ENCODE measurements at regions not wholly inside any gene's neighbourhood (a gene's known extent, or its start where the extent isn't known, plus 50 kb on each side); places are given as distances from the start of the nearest gene placed in this dataset.
"Not testable (repeated sequence)": the region's sequence is repeated elsewhere in the genome, so short reads cannot be mapped to it uniquely, and the experiment has no call there.

DNA sequence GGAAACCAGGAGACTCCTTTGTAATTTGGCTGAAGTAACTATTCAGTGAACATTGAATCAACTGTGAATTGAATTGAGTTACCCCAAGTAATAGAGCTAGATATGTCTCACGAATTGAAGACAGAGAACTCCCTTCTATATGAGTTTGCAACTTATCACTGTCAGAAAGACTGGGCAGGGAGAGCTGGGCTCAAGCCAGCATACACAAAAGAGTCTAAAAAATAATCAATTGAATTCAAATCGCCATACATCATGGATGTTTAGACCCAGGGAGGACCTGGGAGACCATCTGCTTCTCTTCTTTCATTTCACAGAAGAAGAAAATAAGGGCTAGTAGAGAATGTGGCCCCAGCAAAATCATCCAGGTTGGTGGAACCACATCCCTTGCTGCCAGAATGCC, 503.1 kb upstream of the AUTS2 start:
- H3K4me1 ChIP-seq: no peaks in the 10 kb centered on the region
- H3K27me3 ChIP-seq: no peaks in the 10 kb centered on the region
- TF ChIP-seq POLR2A (IDR thresholded peaks at IDR 0.05) (no peak), POLR2AphosphoS5 (IDR thresholded peaks at IDR 0.05) (no peak)
- peaks cover 5% of the 10 kb centered on the region for H3K9me3 ChIP-seq
- H3K4me3 ChIP-seq: no peak overlapping the region
- 70% methylated on average over 2 of the region's 2 CpGs for WGBS
- no peak overlapping the region for H3K27ac ChIP-seq
- no peak for DNase-seq (ENCODE audit: low spot score in 2 of 2)
- no peaks in the 10 kb centered on the region for H3K36me3 ChIP-seq

DNA sequence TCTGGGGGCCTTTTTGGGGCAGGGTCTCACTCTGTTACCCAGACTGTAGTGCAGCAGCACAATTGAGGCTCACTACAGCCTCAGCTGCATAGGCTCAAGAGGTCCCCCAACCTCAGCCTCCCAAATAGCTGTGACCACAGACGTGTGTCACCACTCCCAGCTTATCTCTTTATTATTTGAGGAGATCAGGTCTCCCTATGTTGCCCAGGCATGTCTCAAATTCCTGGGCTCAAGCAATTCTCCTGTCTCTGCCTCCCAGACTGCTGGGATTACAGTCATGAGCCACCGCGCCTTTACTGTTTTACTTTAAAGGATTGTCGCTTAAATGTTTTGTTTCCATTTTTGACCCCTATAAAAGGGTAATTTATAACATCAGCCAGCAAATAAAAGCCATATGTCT, 502.6 kb upstream of the AUTS2 start:
- H3K36me3 ChIP-seq: no peaks in the 10 kb centered on the region
- TF ChIP-seq POLR2AphosphoS5 (IDR thresholded peaks at IDR 0.05): no peak
- WGBS: 67% methylated on average over 4 of the region's 4 CpGs
- H3K4me3 ChIP-seq: no peak overlapping the region
- no peaks in the 10 kb centered on the region for H3K4me1 ChIP-seq
- no peak overlapping the region for H3K27ac ChIP-seq
- no peaks in the 10 kb centered on the region for H3K27me3 ChIP-seq
- DNase-seq (ENCODE audit: low spot score in 2 of 2): no peak
- H3K9me3 ChIP-seq: peaks cover 5% of the 10 kb centered on the region

DNA sequence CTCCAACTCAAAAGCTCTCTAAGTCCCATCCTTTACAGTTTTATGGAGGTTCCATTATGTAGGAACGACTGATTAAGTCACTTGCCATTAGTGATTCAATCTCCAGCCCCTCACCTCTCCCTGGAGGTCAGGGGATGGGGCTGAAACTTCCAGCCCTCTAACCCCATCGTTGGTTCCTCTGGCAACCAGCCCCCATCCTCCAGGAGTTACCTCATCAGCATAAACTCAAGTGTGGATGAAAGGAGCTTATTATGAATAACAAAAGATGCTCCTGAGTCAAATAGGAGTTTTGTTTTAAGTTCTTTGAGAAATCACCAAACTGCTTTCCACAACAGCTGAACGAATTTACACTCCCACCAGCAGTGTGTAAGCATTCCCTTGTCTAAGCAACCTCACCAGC, 494.3 kb upstream of the AUTS2 start:
- Histone ChIP-seq H3K9me3 (no peaks in the 10 kb centered on the region), H3K27me3 (no peaks in the 10 kb centered on the region), H3K4me3 (no peak overlapping the region), H3K36me3 (no peaks in the 10 kb centered on the region), H3K4me1 (peaks cover 6% of the 10 kb centered on the region), H3K27ac (no peak overlapping the region)
- TF ChIP-seq POLR2A (IDR thresholded peaks at IDR 0.05) (no peak), POLR2AphosphoS5 (IDR thresholded peaks at IDR 0.05) (no peak), EP300 (IDR thresholded peaks at IDR 0.05) (no peak)
- TF ChIP-seq, protein P1, sequence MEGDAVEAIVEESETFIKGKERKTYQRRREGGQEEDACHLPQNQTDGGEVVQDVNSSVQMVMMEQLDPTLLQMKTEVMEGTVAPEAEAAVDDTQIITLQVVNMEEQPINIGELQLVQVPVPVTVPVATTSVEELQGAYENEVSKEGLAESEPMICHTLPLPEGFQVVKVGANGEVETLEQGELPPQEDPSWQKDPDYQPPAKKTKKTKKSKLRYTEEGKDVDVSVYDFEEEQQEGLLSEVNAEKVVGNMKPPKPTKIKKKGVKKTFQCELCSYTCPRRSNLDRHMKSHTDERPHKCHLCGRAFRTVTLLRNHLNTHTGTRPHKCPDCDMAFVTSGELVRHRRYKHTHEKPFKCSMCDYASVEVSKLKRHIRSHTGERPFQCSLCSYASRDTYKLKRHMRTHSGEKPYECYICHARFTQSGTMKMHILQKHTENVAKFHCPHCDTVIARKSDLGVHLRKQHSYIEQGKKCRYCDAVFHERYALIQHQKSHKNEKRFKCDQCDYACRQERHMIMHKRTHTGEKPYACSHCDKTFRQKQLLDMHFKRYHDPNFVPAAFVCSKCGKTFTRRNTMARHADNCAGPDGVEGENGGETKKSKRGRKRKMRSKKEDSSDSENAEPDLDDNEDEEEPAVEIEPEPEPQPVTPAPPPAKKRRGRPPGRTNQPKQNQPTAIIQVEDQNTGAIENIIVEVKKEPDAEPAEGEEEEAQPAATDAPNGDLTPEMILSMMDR (IDR thresholded peaks at IDR 0.05): no peak
- no peak for DNase-seq (ENCODE audit: low spot score in 2 of 2)
- 67% methylated on average over 3 of the region's 3 CpGs for WGBS

DNA sequence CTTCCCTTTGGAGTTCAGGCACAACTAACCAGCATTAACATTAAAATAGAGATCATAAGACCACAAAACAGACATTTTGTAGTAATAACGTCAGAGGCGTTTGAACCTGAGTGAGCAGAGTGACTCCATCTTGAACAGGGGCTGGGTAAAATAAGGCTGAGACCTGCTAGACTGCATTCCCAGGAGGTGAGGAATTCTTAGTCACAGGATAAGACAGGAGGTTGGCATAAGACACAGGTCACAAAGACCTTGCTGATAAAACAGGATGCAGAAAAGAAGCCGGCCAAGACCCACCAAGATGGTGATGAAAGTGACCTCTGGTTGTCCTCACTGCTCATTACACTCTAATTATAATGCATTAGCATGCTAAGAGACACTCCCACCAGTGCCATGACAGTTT, 493.2 kb upstream of the AUTS2 start:
- no peak for DNase-seq (ENCODE audit: low spot score in 2 of 2)
- Histone ChIP-seq H3K4me3 (no peak overlapping the region), H3K27me3 (no peaks in the 10 kb centered on the region), H3K9me3 (no peaks in the 10 kb centered on the region), H3K36me3 (no peaks in the 10 kb centered on the region), H3K4me1 (peaks cover 6% of the 10 kb centered on the region), H3K27ac (no peak overlapping the region)
- 47% methylated on average over 3 of the region's 3 CpGs for WGBS
- TF ChIP-seq POLR2A (IDR thresholded peaks at IDR 0.05) (no peak), EP300 (IDR thresholded peaks at IDR 0.05) (no peak), POLR2AphosphoS5 (IDR thresholded peaks at IDR 0.05) (no peak)
- TF ChIP-seq, protein P1 (IDR thresholded peaks at IDR 0.05): no peak

DNA sequence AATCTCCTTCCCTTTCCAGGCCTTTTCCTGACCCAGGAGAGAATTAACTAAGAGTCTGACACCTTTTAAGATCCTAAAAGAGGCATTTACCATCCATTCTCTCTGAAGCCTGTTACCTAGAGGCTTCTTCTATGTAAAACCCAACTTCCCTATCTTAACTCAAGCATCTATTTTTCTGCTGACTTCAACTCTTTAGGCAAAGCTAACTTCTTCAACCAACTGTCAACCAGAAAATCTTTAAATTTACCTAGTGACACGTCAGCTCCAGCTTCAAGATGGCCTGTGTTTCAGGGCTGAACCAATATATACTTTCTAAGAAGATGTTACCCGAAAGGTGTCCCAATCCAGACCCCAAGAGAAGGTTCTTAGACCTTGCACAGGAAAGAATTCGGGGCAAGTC, 492.3 kb upstream of the AUTS2 start:
- Histone ChIP-seq H3K27ac (no peak overlapping the region), H3K4me1 (peaks cover 6% of the 10 kb centered on the region), H3K36me3 (no peaks in the 10 kb centered on the region), H3K9me3 (no peaks in the 10 kb centered on the region), H3K27me3 (no peaks in the 10 kb centered on the region), H3K4me3 (no peak overlapping the region)
- TF ChIP-seq POLR2AphosphoS5 (IDR thresholded peaks at IDR 0.05): no peak
- no peak for TF ChIP-seq POLR2A (IDR thresholded peaks at IDR 0.05)
- WGBS: 97% methylated on average over 3 of the region's 3 CpGs
- no peak for DNase-seq (ENCODE audit: low spot score in 2 of 2)

DNA sequence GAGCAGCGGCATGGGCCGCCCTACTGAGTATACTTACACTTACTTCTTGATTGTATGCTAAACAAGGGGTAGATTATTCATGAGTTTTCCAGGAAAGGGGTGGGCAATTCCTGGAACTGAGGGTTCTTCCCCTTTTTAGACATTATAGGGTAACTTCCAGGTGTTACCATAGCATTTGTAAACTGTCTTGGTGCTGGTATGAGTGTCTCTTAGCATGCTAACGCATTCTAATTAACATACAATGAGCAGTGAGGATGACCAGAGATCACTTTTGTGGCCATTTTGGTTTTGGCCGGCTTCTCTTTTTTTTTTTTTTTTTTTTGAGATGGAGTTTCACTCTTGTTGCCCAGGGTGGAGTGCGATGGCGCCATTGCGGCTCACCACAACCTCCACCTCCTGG, 491.8 kb upstream of the AUTS2 start:
- not testable (repeated sequence) for H3K36me3 ChIP-seq; H3K9me3 ChIP-seq; DNase-seq (ENCODE audit: low spot score in 2 of 2); H3K27ac ChIP-seq; H3K27me3 ChIP-seq; H3K4me1 ChIP-seq; H3K4me3 ChIP-seq
- 97% methylated on average over 7 of the region's 7 CpGs for WGBS

DNA sequence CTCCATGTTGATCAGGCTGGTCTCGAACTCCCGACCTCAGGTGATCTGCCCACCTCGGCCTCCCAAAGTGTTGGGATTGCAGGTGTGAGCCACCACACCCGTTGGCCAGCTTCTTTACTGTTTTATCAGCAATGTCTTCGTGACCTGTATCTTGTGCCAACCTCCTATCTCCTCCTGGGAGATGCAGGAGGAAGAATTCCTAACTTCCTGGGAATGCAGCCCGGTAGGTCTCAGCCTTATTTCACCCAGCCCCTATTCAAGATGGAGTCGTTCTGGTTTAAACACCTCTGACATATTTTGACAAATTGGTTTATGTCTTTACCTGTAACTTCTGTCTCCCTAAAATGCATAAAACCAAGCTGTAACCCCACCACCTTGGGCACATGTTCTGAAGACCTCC, 491.3 kb upstream of the AUTS2 start:
- WGBS: 80% methylated on average over 7 of the region's 7 CpGs
- H3K9me3 ChIP-seq: not testable (repeated sequence)

DNA sequence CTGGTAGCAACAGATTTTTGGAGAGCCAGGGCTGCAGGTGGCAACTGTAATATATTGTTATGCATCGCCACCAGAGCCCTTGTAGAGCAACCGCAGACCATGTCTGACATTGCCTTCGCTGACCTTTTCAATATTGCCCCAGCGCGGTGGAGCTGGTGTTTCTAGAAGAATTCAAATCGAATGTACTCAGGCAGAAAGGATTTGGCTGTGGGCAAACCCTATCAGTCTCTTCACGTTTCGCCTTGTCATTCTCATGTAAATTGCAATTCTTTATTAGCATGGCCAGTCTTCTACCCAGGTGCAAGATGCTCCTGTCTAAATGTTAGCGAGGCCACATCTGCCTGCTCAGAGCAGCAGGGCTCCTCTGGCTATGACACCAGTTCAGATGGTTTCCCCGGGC, 490.2 kb upstream of the AUTS2 start:
- H3K36me3 ChIP-seq: no peaks in the 10 kb centered on the region
- WGBS: 77% methylated on average over 10 of the region's 10 CpGs
- H3K4me1 ChIP-seq: peaks cover 6% of the 10 kb centered on the region
- H3K9me3 ChIP-seq: no peaks in the 10 kb centered on the region
- no peak overlapping the region for H3K27ac ChIP-seq
- no peak overlapping the region for H3K4me3 ChIP-seq
- no peaks in the 10 kb centered on the region for H3K27me3 ChIP-seq
- TF ChIP-seq, protein P1 (IDR thresholded peaks at IDR 0.05): no peak
- no peak for TF ChIP-seq POLR2A (IDR thresholded peaks at IDR 0.05)
- TF ChIP-seq POLR2AphosphoS5 (IDR thresholded peaks at IDR 0.05): no peak
- TF ChIP-seq EP300 (IDR thresholded peaks at IDR 0.05): no peak
- DNase-seq (ENCODE audit: low spot score in 2 of 2): no peak

More for the DNA sequence above, 491.3 kb upstream of the AUTS2 start:
- DNase-seq (ENCODE audit: low spot score in 2 of 2); H3K27ac ChIP-seq; H3K27me3 ChIP-seq; H3K4me1 ChIP-seq; H3K4me3 ChIP-seq; H3K36me3 ChIP-seq: not testable (repeated sequence)
